SK-N-SH (cell line): ENCODE measurements at regions not wholly inside any gene's neighbourhood (a gene's known extent, or its start where the extent isn't known, plus 50 kb on each side); places are given as distances from the start of the nearest gene placed in this dataset.

ENCODE experiments used
- CTCF ChIA-PET: fragments of 300-600, 350-600 bp; formaldehyde crosslinking; extraction: SDS; loops from one replicate; lab custom pipeline; 2021; lab: Yijun Ruan, JAX
- POLR2A ChIA-PET: fragments of 350-600 bp; sonication (Branson Sonifier 250); formaldehyde crosslinking; extraction: SDS; loops from one replicate; lab custom pipeline; 2020; ENCODE audit warnings: antibody characterized with exemption, inconsistent platforms; lab: Yijun Ruan, JAX
- DNase-seq: peaks from one replicate; pipeline ENCODE4 v3.0.0; 2012
- H2AFZ ChIP-seq: fragments of 200-600 bp; sonication (generic); 2 replicates; pipeline ENCODE4 v1.8.1; 2016; ENCODE audit warnings: antibody characterized with exemption, mild to moderate bottlenecking, low read depth
- H3F3A ChIP-seq: fragments of 200-600 bp; sonication (generic); replicated peaks from 2 replicates; pipeline ENCODE3; 2016; ENCODE audit warnings: antibody characterized with exemption, mild to moderate bottlenecking; ENCODE audit not compliant: insufficient read depth
- H3K27ac ChIP-seq, 2 experiments: fragments of 200-500 bp in 1 of 2; fragments of 200-600 bp in 1 of 2; sonication (Bioruptor generic) in 1 of 2; sonication (generic), shearing (Covaris generic) in 1 of 2; 2 replicates each; pipeline versions ENCODE4 v1.5.1 to v1.6.1; 2014 to 2016; ENCODE audit warnings: low read depth in 2 of 2, inconsistent platforms in 1 of 2, low read length in 1 of 2, mild to moderate bottlenecking in 1 of 2, mixed read lengths in 1 of 2
- H3K27me3 ChIP-seq: fragments of 200-600 bp; sonication (generic), shearing (Covaris generic); 2 replicates; pipeline ENCODE4 v1.6.1; 2016; ENCODE audit warnings: mixed run types; ENCODE audit not compliant: insufficient read depth
- H3K36me3 ChIP-seq, 2 experiments: fragments of 200-500 bp in 1 of 2; fragments of 200-600 bp in 1 of 2; sonication (Bioruptor generic) in 1 of 2; sonication (generic) in 1 of 2; replicated peaks in 1 of 2; 2 replicates each; pipeline versions ENCODE3 to v1.5.1; 2014 to 2016; ENCODE audit warnings: low read length in 1 of 2, mild to moderate bottlenecking in 1 of 2; ENCODE audit not compliant: insufficient read depth in 2 of 2, control insufficient read depth in 1 of 2
- H3K4me1 ChIP-seq, 2 experiments: fragments of 200-500 bp in 1 of 2; fragments of 200-600 bp in 1 of 2; sonication (Bioruptor generic) in 1 of 2; sonication (generic), shearing (Covaris generic) in 1 of 2; 2 replicates each; pipeline versions ENCODE4 v1.5.1 to v1.6.1; 2014 to 2016; ENCODE audit warnings: low read depth in 1 of 2, low read length in 1 of 2, mixed run types in 1 of 2; ENCODE audit not compliant: insufficient read depth in 2 of 2, control insufficient read depth in 1 of 2
- H3K4me2 ChIP-seq: fragments of 200-600 bp; sonication (generic), shearing (Covaris generic); 2 replicates; pipeline ENCODE4 v1.6.1; 2017; ENCODE audit warnings: mixed run types
- H3K4me3 ChIP-seq, 2 experiments: fragments of 200-500 bp in 1 of 2; fragments of 200-600 bp in 1 of 2; sonication (Bioruptor generic) in 1 of 2; sonication (generic), shearing (Covaris generic) in 1 of 2; 2 replicates each; pipeline versions ENCODE4 v1.5.1 to v1.8.1; 2014 to 2016; ENCODE audit warnings: low read depth in 2 of 2, inconsistent platforms in 1 of 2, low read length in 1 of 2, mild to moderate bottlenecking in 1 of 2, mixed read lengths in 1 of 2, moderate library complexity in 1 of 2
- H3K79me2 ChIP-seq: fragments of 200-600 bp; sonication (generic); 2 replicates; pipeline ENCODE4 v1.8.1; 2017; ENCODE audit warnings: mild to moderate bottlenecking; ENCODE audit not compliant: insufficient read depth
- H3K9ac ChIP-seq: fragments of 200-600 bp; sonication (generic); 2 replicates; pipeline ENCODE4 v1.6.1; 2017; ENCODE audit warnings: mixed run types
- H3K9me2 ChIP-seq: fragments of 200-600 bp; sonication (generic); 2 replicates; pipeline ENCODE4 v1.6.1; 2017; ENCODE audit warnings: mixed run types
- H3K9me3 ChIP-seq: fragments of 200-600 bp; sonication (generic); 2 replicates; pipeline ENCODE4 v1.6.1; 2017; ENCODE audit warnings: mixed run types, mild to moderate bottlenecking, moderate library complexity
- H4K20me1 ChIP-seq: fragments of 200-600 bp; sonication (generic); 2 replicates; pipeline ENCODE4 v1.6.1; 2017; ENCODE audit warnings: mild to moderate bottlenecking, mixed run types; ENCODE audit not compliant: insufficient read depth
- CHD2 ChIP-seq: fragments of 150-350 bp; IDR thresholded peaks from 2 replicates; pipeline ENCODE4 v1.6.1; 2018; ENCODE audit warnings: low read length; ENCODE audit not compliant: partially characterized antibody
- FOXJ3 ChIP-seq: sonication (generic); formaldehyde crosslinking; IDR thresholded peaks from 2 replicates; pipeline ENCODE4 v1.5.1; 2020; ENCODE audit warnings: mild to moderate bottlenecking, missing genetic modification reagents
- GABPA ChIP-seq: IDR thresholded peaks from 2 replicates; pipeline ENCODE4 v1.4.0; 2012; ENCODE audit warnings: low read depth, mild to moderate bottlenecking
- IRF3 ChIP-seq: fragments of 150-350 bp; IDR thresholded peaks from 2 replicates; pipeline ENCODE4 v1.6.1; 2016; ENCODE audit warnings: mild to moderate bottlenecking, low read depth, low read length
- MAX ChIP-seq: IDR thresholded peaks from 2 replicates; pipeline ENCODE4 v1.4.0; 2012; ENCODE audit warnings: low read depth
- MXI1 ChIP-seq: IDR thresholded peaks from 2 replicates; pipeline ENCODE4 v1.6.1; 2012; ENCODE audit warnings: mild to moderate bottlenecking, low read depth, low read length, improper control_type of control experiment
- PBX3 ChIP-seq: IDR thresholded peaks from 2 replicates; pipeline ENCODE4; 2012
- POLR2AphosphoS5 ChIP-seq: IDR thresholded peaks from 2 replicates; pipeline ENCODE4 v1.6.1; 2012; ENCODE audit warnings: low read depth, low read length
- RAD21 ChIP-seq: IDR thresholded peaks from 2 replicates; pipeline ENCODE4 v1.6.1; 2012; ENCODE audit warnings: mild to moderate bottlenecking, low read length
- REST ChIP-seq: IDR thresholded peaks from 2 replicates; pipeline ENCODE4 v1.6.1; 2012; ENCODE audit warnings: mild to moderate bottlenecking, low read depth, low read length, moderate library complexity
- RFX5 ChIP-seq: IDR thresholded peaks from 2 replicates; pipeline ENCODE4 v1.6.1; 2012; ENCODE audit warnings: mild to moderate bottlenecking, improper control_type of control experiment, low read length
- RXRA ChIP-seq: IDR thresholded peaks from 2 replicates; pipeline ENCODE4 v1.4.0; 2012; ENCODE audit warnings: low read depth, mild to moderate bottlenecking, borderline replicate concordance
- SIN3A ChIP-seq: IDR thresholded peaks from 2 replicates; pipeline ENCODE4 v1.6.1; 2012; ENCODE audit warnings: low read depth, mild to moderate bottlenecking, low read length, moderate library complexity, borderline replicate concordance
- TCF12 ChIP-seq: IDR thresholded peaks from 2 replicates; pipeline ENCODE4 v1.4.0; 2012
- TEAD4 ChIP-seq: IDR thresholded peaks from 2 replicates; pipeline ENCODE4 v1.4.0; 2012; ENCODE audit warnings: mild to moderate bottlenecking, borderline replicate concordance; ENCODE audit not compliant: insufficient read depth
- YY1 ChIP-seq: IDR thresholded peaks from 2 replicates; pipeline ENCODE4 v1.4.0; 2012; ENCODE audit warnings: low read depth, mild to moderate bottlenecking
- ZBTB33 ChIP-seq: IDR thresholded peaks from 2 replicates; pipeline ENCODE4 v1.4.0; 2012; ENCODE audit warnings: low read depth, borderline replicate concordance
- WGBS: methylation state at CpG from one replicate; pipeline ENCODE4 v1.1.6; 2017; ENCODE audit warnings: low lambda C conversion rate; 5-methylcytosine and 5-hydroxymethylcytosine counted together

- Histone ChIP-seq H2AFZ (no peak overlapping the region), H4K20me1 (no peaks in the 10 kb centered on the region), H3K9me2 (no peaks in the 10 kb centered on the region), H3K9ac (no peak overlapping the region), H3K9me3 (no peaks in the 10 kb centered on the region), H3K79me2 (no peaks in the 10 kb centered on the region), H3F3A (no peaks in the 10 kb centered on the region), H3K4me1 (peaks cover 0 to 4% of the 10 kb centered on the region in 2 experiments; a peak in 1 of 4 replicates), H3K36me3 (no peaks in the 10 kb centered on the region), H3K4me3 (no peak overlapping the region), H3K27ac (no peak overlapping the region), H3K4me2 (no peak overlapping the region), H3K27me3 (no peaks in the 10 kb centered on the region; the same call in 1 of the 2 replicates)
- 20% methylated on average over 1 of the region's 7 CpGs for WGBS
- ChIA-PET CTCF (no interaction called here), POLR2A (no interaction called here)
- no peak for DNase-seq
- TF ChIP-seq MXI1 (no peak), YY1 (no peak), TEAD4 (no peak), TCF12 (no peak)
Measured at GRCh38 chr22:49489821-49490220, 337.9 kb downstream of the BRD1 start.

- Histone ChIP-seq H3K4me2 (no peak overlapping the region), H3K27me3 (no peaks in the 10 kb centered on the region; the same call in 1 of the 2 replicates), H3K4me3 (no peak overlapping the region), H3K79me2 (no peaks in the 10 kb centered on the region), H3K27ac (no peak overlapping the region), H3K4me1 (peaks cover 0 to 4% of the 10 kb centered on the region in 2 experiments; a peak in 1 of 4 replicates), H4K20me1 (no peaks in the 10 kb centered on the region), H3F3A (no peaks in the 10 kb centered on the region), H3K36me3 (no peaks in the 10 kb centered on the region), H3K9ac (no peak overlapping the region), H3K9me3 (no peaks in the 10 kb centered on the region), H2AFZ (no peak overlapping the region), H3K9me2 (no peaks in the 10 kb centered on the region)
- no peak for DNase-seq
- WGBS, result 33% methylated on average over 9 of the region's 10 CpGs
- POLR2A ChIA-PET, result no interaction called here
- TF ChIP-seq MAX (no peak), MXI1 (no peak), RAD21 (no peak), RXRA (no peak), FOXJ3 (CRISPR knock-in tag) (no peak), RFX5 (no peak), CHD2 (no peak), REST (no peak), POLR2AphosphoS5 (no peak), IRF3 (no peak), GABPA (no peak), PBX3 (no peak), SIN3A (no peak), ZBTB33 (no peak)
- CTCF ChIA-PET, result no interaction called here
Measured at GRCh38 chr22:49488943-49489342, 338.7 kb downstream of the BRD1 start.
